ENCODE measurements at regions not wholly inside any gene's neighbourhood (a gene's known extent, or its start where the extent isn't known, plus 50 kb on each side); places are given as distances from the start of the nearest gene placed in this dataset.

- H3K4ac ChIP-seq (replicated peaks; ENCODE audit: insufficient read length, low read depth, low read length), result no peak overlapping the region
- no peak overlapping the region for H2AK5ac ChIP-seq (ENCODE audit: low read depth, low read length)
- 80% methylated on average over 4 of the region's 4 CpGs; no CpG with 5 or more reads in 1 of the 2 experiments for WGBS, 2 experiments (ENCODE audit: extremely low coverage in 1 of 2, insufficient coverage in 1 of 2, insufficient read length in 1 of 2, insufficient replicate concordance in 2 of 2, low coverage in 1 of 2, low lambda C conversion rate in 2 of 2, missing lambda C conversion rate in 1 of 2)
- no peak overlapping the region for H3K27ac ChIP-seq (ENCODE audit: low read depth, low read length)
- no peak overlapping the region for H3K4me3 ChIP-seq (ENCODE audit: extremely low read depth in 1 of 4, insufficient read depth in 2 of 4, low read depth in 3 of 4, low read length in 4 of 4)
- H2BK15ac ChIP-seq (ENCODE audit: low read length), result no peak overlapping the region
- H2BK20ac ChIP-seq (ENCODE audit: low read length), result no peak overlapping the region
- no peaks in the 10 kb centered on the region for H4K20me1 ChIP-seq (replicated peaks in 1 of 2; ENCODE audit: control insufficient read depth in 1 of 2, insufficient read depth in 2 of 2, low read length in 2 of 2)
- no peak overlapping the region for H3K18ac ChIP-seq (ENCODE audit: extremely low read depth, low read length)
- no peak for DNase-seq (ENCODE audit: low read depth in 1 of 2, low spot score in 2 of 2)
- no peak for TF ChIP-seq CBX5 (IDR thresholded peaks at IDR 0.05; ENCODE audit: low read depth, low read length)
- no peak for TF ChIP-seq BRCA1 (IDR thresholded peaks at IDR 0.05; ENCODE audit: low read depth, low read length)
- no peak for TF ChIP-seq SIRT6 (IDR thresholded peaks at IDR 0.05; ENCODE audit: low read length)
- TF ChIP-seq HDAC6 (IDR thresholded peaks at IDR 0.05; ENCODE audit: low read depth, low read length), result no peak
- TF ChIP-seq RAD21 (IDR thresholded peaks at IDR 0.05 in 1 of 2, conservative IDR thresholded peaks at IDR 0.05 in 1 of 2; ENCODE audit: low read depth in 2 of 2, low read length in 2 of 2), result no peak
- no peak overlapping the region for H2BK5ac ChIP-seq (ENCODE audit: low read depth, low read length)
- H3K23ac ChIP-seq (ENCODE audit: insufficient read length), result no peak overlapping the region
- CTCF ChIA-PET (ENCODE audit: partially characterized antibody), result interaction anchor here (0.7 to 2.1 kb wide), 5 partner anchors 21 to 270 kb away, joined by 3 to 5 read pairs (median 3); no protein-coding TSS in a partner anchor
- no peak overlapping the region for H2AFZ ChIP-seq (ENCODE audit: low read length)
- H3K4me1 ChIP-seq (replicated peaks in 1 of 4; ENCODE audit: control insufficient read depth in 3 of 4, insufficient read depth in 4 of 4, low read length in 3 of 4), result 0 out of 7 replicates have a peak, but pooled peaks cover 0 to 2% (median 0%) of the 10 kb centered on the region in 4 experiments
- no peak overlapping the region for H3K9ac ChIP-seq (replicated peaks in 1 of 4; ENCODE audit: extremely low read depth in 1 of 4, low read depth in 3 of 4, low read length in 3 of 4)
- no peaks in the 10 kb centered on the region; a peak in 1 of 4 replicates for H3K9me3 ChIP-seq (ENCODE audit: insufficient read depth in 2 of 2, low read depth in 1 of 2, low read length in 1 of 2)
- H4K5ac ChIP-seq (ENCODE audit: insufficient read length, low read depth, low read length), result no peak overlapping the region
- no peak overlapping the region for H2BK12ac ChIP-seq (ENCODE audit: low read depth, low read length)
- no peaks in the 10 kb centered on the region for H3K79me1 ChIP-seq (ENCODE audit: low read depth, low read length)
- H3K4me2 ChIP-seq (ENCODE audit: insufficient read depth in 1 of 2, low read depth in 2 of 2, low read length in 2 of 2), result no peak overlapping the region
- H3K79me2 ChIP-seq (ENCODE audit: control insufficient read depth in 1 of 2, insufficient read depth in 2 of 2, low read length in 2 of 2), result no peaks in the 10 kb centered on the region
- FAIRE-seq, result no peak
- H4K91ac ChIP-seq (replicated peaks; ENCODE audit: insufficient read length, low read length), result no peak overlapping the region
- no peaks in the 10 kb centered on the region for H3K23me2 ChIP-seq (ENCODE audit: low read depth, low read length)
- H4K8ac ChIP-seq (ENCODE audit: extremely low read depth, insufficient read depth, low read length), result no peak overlapping the region
- POLR2A ChIA-PET (ENCODE audit: partially characterized antibody), result no interaction called here
- H3K27me3 ChIP-seq (replicated peaks in 1 of 4; ENCODE audit: control insufficient read depth in 3 of 4, extremely low read depth in 1 of 4, insufficient read depth in 3 of 4, low read length in 3 of 4), result no peaks in the 10 kb centered on the region
- H3K56ac ChIP-seq (replicated peaks; ENCODE audit: insufficient read length, low read depth, low read length), result no peak overlapping the region
- no peak overlapping the region for H3K14ac ChIP-seq (ENCODE audit: insufficient read length)
- H3K36me3 ChIP-seq (ENCODE audit: control insufficient read depth in 2 of 4, insufficient read depth in 4 of 4, low read length in 3 of 4), result no peaks in the 10 kb centered on the region
- no peak overlapping the region for H2BK120ac ChIP-seq (replicated peaks; ENCODE audit: low read depth, low read length)
These were observed 103.5 kb downstream of the SMIM20 start for GRCh38 chr4:26017531-26017930.

Data from H1 (cell line).